BLaER1 (cell line): ENCODE measurements at regions not wholly inside any gene's neighbourhood (a gene's known extent, or its start where the extent isn't known, plus 50 kb on each side); places are given as distances from the start of the nearest gene placed in this dataset.

Experiments
- H3K27ac ChIP-seq: shearing (Covaris generic); formaldehyde crosslinking; 2 replicates; pipeline ENCODE4 v1.8.1; 2022
- H3K27me3 ChIP-seq: shearing (Covaris generic); formaldehyde crosslinking; 2 replicates; pipeline ENCODE4 v1.8.1; 2022
- H3K36me3 ChIP-seq: shearing (Covaris generic); formaldehyde crosslinking; 2 replicates; pipeline ENCODE4 v1.8.1; 2022
- H3K4me1 ChIP-seq: shearing (Covaris generic); formaldehyde crosslinking; 2 replicates; pipeline ENCODE4 v1.8.1; 2022
- H3K4me2 ChIP-seq: shearing (Covaris generic); formaldehyde crosslinking; 2 replicates; pipeline ENCODE4 v1.8.1; 2022
- H3K4me3 ChIP-seq: shearing (Covaris generic); formaldehyde crosslinking; 2 replicates; pipeline ENCODE4 v1.8.1; 2022
- H3K9ac ChIP-seq: shearing (Covaris generic); formaldehyde crosslinking; 2 replicates; pipeline ENCODE4 v1.8.1; 2022
- H3K9me3 ChIP-seq: shearing (Covaris generic); formaldehyde crosslinking; 2 replicates; pipeline ENCODE4 v1.8.1; 2022
- H4K20me1 ChIP-seq: shearing (Covaris generic); formaldehyde crosslinking; 2 replicates; pipeline ENCODE4 v1.8.1; 2022
- Cebpa-rat ChIP-seq: shearing (Covaris generic); IDR thresholded peaks from 2 replicates; pipeline ENCODE4 v1.8.1; 2022

DNA sequence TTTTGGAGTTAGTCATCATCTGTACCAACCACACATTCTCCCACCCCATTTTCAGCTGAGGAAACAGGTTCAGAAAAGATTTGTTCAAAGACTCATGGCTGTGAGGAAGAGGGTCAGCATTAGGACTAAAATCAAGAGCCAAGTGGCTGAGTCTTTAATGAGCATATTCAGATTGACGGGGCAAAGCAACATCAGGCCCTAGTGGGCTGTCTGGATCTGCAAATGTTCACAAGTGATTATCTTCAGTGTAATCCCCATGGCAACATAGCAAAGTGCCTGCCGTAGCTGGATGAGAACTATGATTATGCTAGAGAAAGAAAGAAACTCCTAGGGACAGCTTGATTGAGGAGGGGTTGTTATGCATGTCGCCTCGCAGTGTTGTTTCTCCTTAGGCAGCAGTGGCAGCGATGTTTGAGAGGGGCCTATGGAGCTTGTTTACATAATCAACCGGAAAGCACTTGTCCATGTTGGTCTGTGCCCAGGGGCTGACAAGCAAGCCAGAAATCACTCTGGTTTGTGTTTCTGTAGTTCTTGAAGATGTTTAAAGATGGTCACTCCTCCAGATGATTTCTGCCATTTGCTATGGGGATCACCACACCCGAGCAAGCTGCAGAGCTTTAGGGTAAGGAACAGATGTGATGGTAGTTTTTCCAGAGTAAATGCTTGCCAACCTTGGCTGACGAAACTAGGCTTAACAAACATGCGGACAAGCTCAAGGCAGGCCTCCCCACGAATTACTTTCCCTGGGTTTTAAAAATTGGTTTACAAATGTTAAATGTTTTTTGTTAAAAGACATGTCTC lies 124.3 kb upstream of the MLIP start:
- no peaks in the 10 kb centered on the region for H3K36me3 ChIP-seq
- H4K20me1 ChIP-seq, result no peaks in the 10 kb centered on the region
- no peak overlapping the region for H3K4me3 ChIP-seq
- TF ChIP-seq Cebpa-rat, result no peak
- H3K27ac ChIP-seq, result no peak overlapping the region
- H3K9me3 ChIP-seq, result no peaks in the 10 kb centered on the region
- no peak overlapping the region for H3K4me2 ChIP-seq
- no peaks in the 10 kb centered on the region for H3K27me3 ChIP-seq
- H3K9ac ChIP-seq, result no peak overlapping the region
- H3K4me1 ChIP-seq, result no peaks in the 10 kb centered on the region; the same call in 1 of the 2 replicates

DNA sequence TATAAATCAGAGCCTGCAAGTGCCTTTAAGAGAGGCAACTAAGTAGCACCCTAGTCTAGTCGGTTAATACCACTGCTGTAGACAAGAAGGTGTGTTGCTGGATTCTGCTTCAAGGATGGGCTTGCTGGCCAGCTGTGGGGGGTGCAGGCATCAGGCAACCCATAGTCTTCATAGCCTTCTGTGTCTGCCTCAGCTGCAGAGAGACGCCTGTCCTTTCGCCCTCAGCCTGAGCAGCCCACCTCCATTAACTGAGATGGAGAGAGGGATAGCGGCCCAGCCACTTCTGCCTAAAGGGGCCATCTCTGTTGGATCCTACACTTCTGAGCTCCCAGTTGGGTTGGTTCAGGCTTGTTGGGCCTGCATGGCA lies 123.7 kb upstream of the MLIP start:
- H3K27me3 ChIP-seq, result no peaks in the 10 kb centered on the region
- H3K27ac ChIP-seq, result no peak overlapping the region
- H3K9ac ChIP-seq, result no peak overlapping the region
- H3K9me3 ChIP-seq, result no peaks in the 10 kb centered on the region
- H3K36me3 ChIP-seq, result no peaks in the 10 kb centered on the region
- H3K4me1 ChIP-seq, result no peaks in the 10 kb centered on the region; the same call in 1 of the 2 replicates
- TF ChIP-seq Cebpa-rat, result no peak
- no peak overlapping the region for H3K4me2 ChIP-seq
- no peaks in the 10 kb centered on the region for H4K20me1 ChIP-seq
- no peak overlapping the region for H3K4me3 ChIP-seq

DNA sequence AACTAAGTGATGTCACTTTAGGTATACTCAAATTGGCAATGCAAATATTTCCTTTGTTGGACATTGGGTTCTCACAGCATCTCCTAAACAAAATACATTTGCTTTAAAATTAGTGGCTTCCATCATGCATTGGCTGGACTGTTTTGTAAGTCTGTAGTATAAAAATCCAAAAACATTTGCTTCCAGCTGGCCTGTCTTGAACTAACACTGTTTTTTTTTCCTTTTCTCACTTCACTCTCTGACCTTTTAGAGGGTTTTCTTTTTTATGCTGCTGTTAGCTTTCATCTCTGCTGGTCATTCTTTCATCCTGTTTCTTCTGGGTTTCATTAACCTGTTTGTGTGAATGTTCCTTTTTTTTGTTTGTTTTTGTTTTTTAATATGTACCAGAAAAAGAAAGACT lies 121.7 kb upstream of the MLIP start:
- Histone ChIP-seq H3K9ac (no peak overlapping the region), H3K4me1 (no peaks in the 10 kb centered on the region; the same call in 1 of the 2 replicates), H3K27ac (no peak overlapping the region), H3K27me3 (no peaks in the 10 kb centered on the region), H3K9me3 (no peaks in the 10 kb centered on the region), H3K4me3 (no peak overlapping the region), H3K36me3 (no peaks in the 10 kb centered on the region), H4K20me1 (no peaks in the 10 kb centered on the region), H3K4me2 (no peak overlapping the region)
- TF ChIP-seq Cebpa-rat, result no peak

DNA sequence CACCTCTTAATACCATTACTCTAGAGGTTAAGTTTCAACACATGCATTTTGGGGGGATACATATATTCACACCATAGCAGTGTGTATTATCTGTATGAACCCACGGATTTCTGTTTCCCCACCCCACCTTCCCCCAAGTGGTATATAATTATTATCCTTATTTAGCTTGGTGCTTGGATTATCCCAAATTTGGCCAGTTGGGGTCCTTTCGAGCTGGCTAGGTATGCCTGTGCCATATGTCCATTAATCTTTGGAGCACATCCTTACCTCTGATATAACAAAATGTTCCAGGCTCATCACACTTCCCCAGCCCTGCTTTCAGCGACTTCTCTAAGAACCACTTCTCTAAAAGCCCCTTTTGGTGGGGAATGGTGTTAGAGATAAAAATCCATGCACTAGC lies 118.7 kb upstream of the MLIP start:
- Histone ChIP-seq H3K4me1 (no peaks in the 10 kb centered on the region; the same call in 1 of the 2 replicates), H3K9ac (no peak overlapping the region), H3K27me3 (no peaks in the 10 kb centered on the region), H4K20me1 (no peaks in the 10 kb centered on the region), H3K4me2 (no peak overlapping the region), H3K36me3 (no peaks in the 10 kb centered on the region), H3K9me3 (no peaks in the 10 kb centered on the region), H3K4me3 (no peak overlapping the region), H3K27ac (no peak overlapping the region)
- no peak for TF ChIP-seq Cebpa-rat

DNA sequence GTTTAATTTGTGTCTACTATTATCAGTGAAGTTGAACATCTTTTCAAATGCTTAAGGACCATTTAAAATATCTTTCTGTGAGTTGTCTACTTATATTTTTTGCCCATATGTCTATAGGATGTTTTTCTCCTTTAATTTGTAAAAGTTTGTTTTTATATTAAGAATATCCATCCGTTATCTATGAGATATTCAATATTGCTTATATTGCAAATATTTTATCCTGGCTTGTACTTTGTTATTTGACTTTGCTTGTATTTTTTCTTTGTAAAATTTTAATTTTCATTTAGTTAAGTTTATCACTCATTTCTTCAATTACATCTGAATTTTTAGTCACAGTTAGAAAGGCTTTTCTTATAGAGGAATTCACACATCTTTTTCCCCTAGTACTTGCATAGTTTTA lies 117.0 kb upstream of the MLIP start:
- H4K20me1 ChIP-seq, result no peaks in the 10 kb centered on the region
- no peaks in the 10 kb centered on the region for H3K9me3 ChIP-seq
- H3K4me3 ChIP-seq, result no peak overlapping the region
- H3K4me2 ChIP-seq, result no peak overlapping the region
- H3K4me1 ChIP-seq, result no peaks in the 10 kb centered on the region
- H3K36me3 ChIP-seq, result no peaks in the 10 kb centered on the region
- no peak for TF ChIP-seq Cebpa-rat
- H3K27me3 ChIP-seq, result no peaks in the 10 kb centered on the region
- H3K27ac ChIP-seq, result no peak overlapping the region
- no peak overlapping the region for H3K9ac ChIP-seq

DNA sequence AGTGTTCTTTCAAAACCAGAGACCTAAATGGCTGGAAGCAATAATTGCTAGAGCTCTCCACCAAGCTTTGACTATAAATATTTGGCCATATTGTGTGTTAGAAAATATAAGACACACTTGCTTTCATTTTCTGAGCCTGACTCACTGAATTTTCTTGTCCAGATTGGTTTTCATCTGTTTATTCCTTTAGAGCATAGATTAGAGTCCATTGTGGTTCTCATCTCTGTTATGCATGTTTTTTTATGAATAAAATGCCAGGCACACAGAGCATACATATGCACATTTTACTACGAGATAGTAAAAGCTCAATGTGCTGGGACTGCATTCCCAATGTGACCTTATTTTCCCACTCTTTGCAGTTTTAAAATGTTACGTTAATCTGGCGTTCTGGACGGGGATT lies 115.3 kb upstream of the MLIP start:
- H3K9ac ChIP-seq, result no peak overlapping the region
- H3K9me3 ChIP-seq, result no peaks in the 10 kb centered on the region
- no peaks in the 10 kb centered on the region for H4K20me1 ChIP-seq
- no peak for TF ChIP-seq Cebpa-rat
- H3K36me3 ChIP-seq, result no peaks in the 10 kb centered on the region
- no peak overlapping the region for H3K4me3 ChIP-seq
- H3K27ac ChIP-seq, result no peak overlapping the region
- no peaks in the 10 kb centered on the region for H3K4me1 ChIP-seq
- H3K27me3 ChIP-seq, result no peaks in the 10 kb centered on the region
- no peak overlapping the region for H3K4me2 ChIP-seq

DNA sequence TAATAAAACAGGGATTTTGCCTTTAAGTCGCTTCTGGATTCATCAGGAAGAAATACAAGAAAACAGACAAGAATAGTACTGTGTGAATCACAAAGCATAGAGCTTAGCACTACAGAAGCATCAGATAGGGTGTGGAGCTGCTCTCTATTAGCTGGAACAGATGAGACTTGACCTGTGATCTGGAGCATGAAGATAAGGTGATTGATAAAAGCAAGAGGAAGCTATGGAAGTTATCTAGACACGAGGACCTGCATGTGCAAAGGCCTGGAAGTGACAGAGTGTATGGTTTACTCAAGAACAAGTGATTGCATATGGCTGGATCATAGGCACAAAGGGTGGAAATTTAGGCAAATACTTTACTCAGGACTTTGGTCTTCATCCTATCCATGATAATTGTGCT lies 112.9 kb upstream of the MLIP start:
- 0 out of 2 replicates have a peak overlapping the region, but pooled peaks have one; percentile 15 for H3K4me2 ChIP-seq

DNA sequence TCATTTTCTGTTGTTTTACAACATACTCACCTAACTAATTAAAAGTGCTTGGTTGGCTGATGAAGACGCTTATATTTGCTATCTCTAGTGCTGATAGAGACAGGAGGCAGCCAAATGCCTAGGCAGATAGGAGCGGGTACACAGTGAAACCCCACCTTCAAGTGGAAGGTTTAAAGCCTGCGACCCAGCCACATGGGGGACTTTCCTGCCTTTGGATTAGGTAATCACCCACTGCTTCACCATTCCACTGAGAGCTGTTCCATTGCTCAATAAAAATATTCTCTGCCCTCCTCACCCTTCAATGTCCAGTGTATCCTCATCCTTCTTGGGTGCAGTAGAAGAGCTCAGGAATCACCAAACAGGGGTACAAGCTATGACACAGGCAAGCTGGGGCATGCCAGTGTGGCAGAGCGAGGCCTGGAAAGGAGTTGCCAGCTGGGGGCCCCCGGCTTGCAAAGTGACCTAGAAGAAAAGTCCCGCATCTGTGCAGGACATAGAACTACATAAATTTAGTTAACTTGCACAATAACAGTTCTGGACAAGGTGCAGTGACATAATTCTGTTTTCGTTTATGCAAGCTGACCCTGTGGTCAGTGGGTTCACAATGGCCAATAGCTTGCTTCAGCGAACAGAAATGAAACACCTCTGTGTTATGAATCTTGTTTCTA lies 112.0 kb upstream of the MLIP start:
- TF ChIP-seq Cebpa-rat, result no peak
- no peak overlapping the region for H3K4me2 ChIP-seq
- no peak overlapping the region for H3K9ac ChIP-seq
- no peaks in the 10 kb centered on the region for H3K9me3 ChIP-seq
- H3K4me1 ChIP-seq, result no peaks in the 10 kb centered on the region
- H3K27me3 ChIP-seq, result no peaks in the 10 kb centered on the region
- no peaks in the 10 kb centered on the region for H4K20me1 ChIP-seq
- H3K36me3 ChIP-seq, result no peaks in the 10 kb centered on the region
- H3K4me3 ChIP-seq, result no peak overlapping the region
- no peak overlapping the region for H3K27ac ChIP-seq

More for the DNA sequence above, 112.9 kb upstream of the MLIP start:
- Histone ChIP-seq H3K27ac (no peak overlapping the region), H3K4me3 (no peak overlapping the region), H3K4me1 (no peaks in the 10 kb centered on the region), H3K36me3 (no peaks in the 10 kb centered on the region), H3K9ac (no peak overlapping the region), H3K27me3 (no peaks in the 10 kb centered on the region), H3K9me3 (no peaks in the 10 kb centered on the region), H4K20me1 (no peaks in the 10 kb centered on the region)
- no peak for TF ChIP-seq Cebpa-rat

DNA sequence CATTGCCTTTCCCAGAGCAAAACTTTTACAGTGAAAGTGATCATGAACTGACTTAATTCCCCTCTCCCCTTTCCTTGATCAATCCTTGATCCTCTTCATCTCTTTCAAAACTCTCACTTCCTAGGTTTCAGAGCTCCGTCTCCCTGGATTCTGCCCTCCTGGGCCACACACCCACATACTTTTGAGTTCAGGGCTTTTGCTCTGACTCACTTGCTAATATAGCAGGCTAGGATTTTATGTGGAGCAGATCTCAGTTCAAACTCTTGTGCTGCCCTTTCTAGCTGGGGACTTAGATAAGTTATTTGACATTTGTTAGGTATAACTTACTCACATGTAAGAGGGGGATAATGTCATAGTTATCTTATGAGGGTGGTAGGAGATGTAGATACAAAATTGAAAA lies 109.1 kb upstream of the MLIP start:
- H3K36me3 ChIP-seq, result no peaks in the 10 kb centered on the region
- no peak for TF ChIP-seq Cebpa-rat
- H3K9ac ChIP-seq, result no peak overlapping the region
- H3K27me3 ChIP-seq, result no peaks in the 10 kb centered on the region
- H3K4me2 ChIP-seq, result no peak overlapping the region
- H3K9me3 ChIP-seq, result no peaks in the 10 kb centered on the region
- H3K4me1 ChIP-seq, result no peaks in the 10 kb centered on the region
- no peak overlapping the region for H3K27ac ChIP-seq
- H4K20me1 ChIP-seq, result no peaks in the 10 kb centered on the region
- no peak overlapping the region for H3K4me3 ChIP-seq

DNA sequence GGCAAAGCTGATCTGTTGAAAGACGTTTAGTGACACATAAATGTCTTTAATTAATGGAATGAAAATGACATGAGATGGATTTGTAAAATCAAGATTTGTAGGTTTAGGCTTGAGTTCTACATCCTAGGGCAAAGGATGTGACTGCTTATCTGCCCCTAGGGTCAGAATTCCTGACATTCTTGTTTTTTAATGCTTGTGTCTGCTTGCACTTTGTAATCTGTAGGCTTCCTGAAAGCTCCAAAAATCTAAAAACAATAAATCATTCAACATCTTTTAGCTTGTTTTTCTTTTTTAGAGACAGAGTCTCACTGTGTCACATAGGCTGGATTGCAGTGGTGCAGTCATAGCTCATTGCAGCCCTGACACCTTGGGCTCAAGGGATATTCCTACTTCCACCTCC lies 107.9 kb upstream of the MLIP start:
- Histone ChIP-seq H3K4me1 (no peaks in the 10 kb centered on the region), H3K9ac (no peak overlapping the region), H4K20me1 (no peaks in the 10 kb centered on the region), H3K4me2 (no peak overlapping the region), H3K27me3 (no peaks in the 10 kb centered on the region), H3K36me3 (no peaks in the 10 kb centered on the region), H3K9me3 (no peaks in the 10 kb centered on the region), H3K27ac (no peak overlapping the region), H3K4me3 (no peak overlapping the region)
- no peak for TF ChIP-seq Cebpa-rat
